ENCODE measurements at regions not wholly inside any gene's neighbourhood (a gene's known extent, or its start where the extent isn't known, plus 50 kb on each side); places are given as distances from the start of the nearest gene placed in this dataset.

- H3K27me3 ChIP-seq (ENCODE audit: control insufficient read depth, low read length), result no peaks in the 10 kb centered on the region
- H3K4me1 ChIP-seq (ENCODE audit: control insufficient read depth, low read length), result no peaks in the 10 kb centered on the region
- no peak overlapping the region for H3K4me3 ChIP-seq (ENCODE audit: low read length)
- H4K20me1 ChIP-seq (ENCODE audit: control insufficient read depth, insufficient read depth, low read depth, low read length), result no peaks in the 10 kb centered on the region
- no peaks in the 10 kb centered on the region for H3K79me2 ChIP-seq (ENCODE audit: control insufficient read depth, low read length)
- H3F3A ChIP-seq (ENCODE audit: control insufficient read depth, insufficient read depth), result no peaks in the 10 kb centered on the region
- H3K9me2 ChIP-seq (replicated peaks; ENCODE audit: control insufficient read depth, low read length), result no peaks in the 10 kb centered on the region
- H3K4me2 ChIP-seq (ENCODE audit: low read length), result no peak overlapping the region
- H3K27ac ChIP-seq (ENCODE audit: low read depth, low read length), result no peak overlapping the region
- H3K36me3 ChIP-seq (ENCODE audit: control insufficient read depth, low read length), result no peaks in the 10 kb centered on the region
- no peak for TF ChIP-seq EZH2phosphoT487 (IDR thresholded peaks at IDR 0.05; ENCODE audit: borderline replicate concordance, low read length)
- no peak for TF ChIP-seq CTCF (IDR thresholded peaks at IDR 0.05; ENCODE audit: low read depth, low read length, poor library complexity, severe bottlenecking)
- H3K9me3 ChIP-seq (ENCODE audit: control insufficient read depth, insufficient read depth, low read length), result no peaks in the 10 kb centered on the region; the same call in 1 of the 2 replicates
Observed at GRCh38 chr16:6517020-6517720, 815.5 kb upstream of the RBFOX1 start.

GRCh38 chr16:6512512-6512911 is 820.1 kb upstream of the RBFOX1 start:
- Histone ChIP-seq H4K20me1 (ENCODE audit: control insufficient read depth, insufficient read depth, low read depth, low read length) (no peaks in the 10 kb centered on the region), H3F3A (ENCODE audit: control insufficient read depth, insufficient read depth) (no peaks in the 10 kb centered on the region), H3K4me3 (ENCODE audit: low read length) (no peak overlapping the region), H3K79me2 (ENCODE audit: control insufficient read depth, low read length) (no peaks in the 10 kb centered on the region), H3K4me1 (ENCODE audit: control insufficient read depth, low read length) (no peaks in the 10 kb centered on the region), H3K9me2 (replicated peaks; ENCODE audit: control insufficient read depth, low read length) (no peaks in the 10 kb centered on the region), H3K4me2 (ENCODE audit: low read length) (no peak overlapping the region), H3K9me3 (ENCODE audit: control insufficient read depth, insufficient read depth, low read length) (no peaks in the 10 kb centered on the region; the same call in 1 of the 2 replicates), H3K27me3 (ENCODE audit: control insufficient read depth, low read length) (no peaks in the 10 kb centered on the region), H3K27ac (ENCODE audit: low read depth, low read length) (no peak overlapping the region), H3K36me3 (ENCODE audit: control insufficient read depth, low read length) (no peaks in the 10 kb centered on the region)
- TF ChIP-seq EZH2phosphoT487 (IDR thresholded peaks at IDR 0.05; ENCODE audit: borderline replicate concordance, low read length) (no peak), CTCF (IDR thresholded peaks at IDR 0.05; ENCODE audit: low read depth, low read length, poor library complexity, severe bottlenecking) (no peak)

GRCh38 chr16:6510261-6510660 is 822.4 kb upstream of the RBFOX1 start:
- Histone ChIP-seq H3K4me1 (ENCODE audit: control insufficient read depth, low read length) (no peaks in the 10 kb centered on the region), H3K9me3 (ENCODE audit: control insufficient read depth, insufficient read depth, low read length) (no peaks in the 10 kb centered on the region; the same call in 1 of the 2 replicates), H3F3A (ENCODE audit: control insufficient read depth, insufficient read depth) (no peaks in the 10 kb centered on the region), H3K79me2 (ENCODE audit: control insufficient read depth, low read length) (no peaks in the 10 kb centered on the region), H3K4me2 (ENCODE audit: low read length) (no peak overlapping the region), H3K27me3 (ENCODE audit: control insufficient read depth, low read length) (no peaks in the 10 kb centered on the region), H4K20me1 (ENCODE audit: control insufficient read depth, insufficient read depth, low read depth, low read length) (no peaks in the 10 kb centered on the region), H3K9me2 (replicated peaks; ENCODE audit: control insufficient read depth, low read length) (no peaks in the 10 kb centered on the region), H3K27ac (ENCODE audit: low read depth, low read length) (no peak overlapping the region), H3K4me3 (ENCODE audit: low read length) (no peak overlapping the region), H3K36me3 (ENCODE audit: control insufficient read depth, low read length) (no peaks in the 10 kb centered on the region)
- no peak for TF ChIP-seq EZH2phosphoT487 (IDR thresholded peaks at IDR 0.05; ENCODE audit: borderline replicate concordance, low read length)
- no peak for TF ChIP-seq CTCF (IDR thresholded peaks at IDR 0.05; ENCODE audit: low read depth, low read length, poor library complexity, severe bottlenecking)
